ENCODE measurements at regions not wholly inside any gene's neighbourhood (a gene's known extent, or its start where the extent isn't known, plus 50 kb on each side); places are given as distances from the start of the nearest gene placed in this dataset.

DNA sequence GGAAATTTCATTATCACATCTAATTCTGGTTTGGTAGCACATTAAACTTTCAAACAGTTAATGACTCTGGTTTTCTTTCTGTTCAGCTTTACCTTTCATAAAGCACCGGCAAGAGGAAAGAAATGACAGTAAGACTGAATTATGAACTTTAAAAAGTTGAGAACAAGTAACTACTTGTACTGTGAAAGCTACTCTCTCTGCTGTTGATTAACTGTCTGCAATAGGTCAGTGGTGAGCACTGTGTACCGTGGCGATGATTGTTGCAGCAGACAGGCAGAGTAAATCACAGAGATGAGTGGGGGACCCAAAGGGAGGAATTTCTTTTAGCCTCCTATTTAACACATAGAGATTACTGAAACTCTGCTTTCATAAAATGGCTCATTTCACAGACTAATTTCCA is 74.0 kb upstream of the MEF2C start:
- no peak overlapping the region for H3K27ac ChIP-seq
- H3K4me3 ChIP-seq = no peak overlapping the region
- WGBS, 10 experiments = 30 to 83% (median 44%) methylated on average over 1 to 3 of the region's 3 CpGs; no CpG with 5 or more reads in 2 of the 10 experiments
- in situ Hi-C loops (cut with MboI; ENCODE audit: low pct_unique_long_range_greater_than_20kb in 2 of 9, low sequenced_read_pairs in 9 of 9, unreplicated experiment in 9 of 9) = no loop called here
- peak in 4 of 8 experiments; percentile 32 to 72 (median 45) for ATAC-seq (replicated peaks in 6 of 8)
- H3K4me1 ChIP-seq (replicated peaks in 1 of 2) = peaks cover 3 to 22% of the 10 kb centered on the region in 2 donors

DNA sequence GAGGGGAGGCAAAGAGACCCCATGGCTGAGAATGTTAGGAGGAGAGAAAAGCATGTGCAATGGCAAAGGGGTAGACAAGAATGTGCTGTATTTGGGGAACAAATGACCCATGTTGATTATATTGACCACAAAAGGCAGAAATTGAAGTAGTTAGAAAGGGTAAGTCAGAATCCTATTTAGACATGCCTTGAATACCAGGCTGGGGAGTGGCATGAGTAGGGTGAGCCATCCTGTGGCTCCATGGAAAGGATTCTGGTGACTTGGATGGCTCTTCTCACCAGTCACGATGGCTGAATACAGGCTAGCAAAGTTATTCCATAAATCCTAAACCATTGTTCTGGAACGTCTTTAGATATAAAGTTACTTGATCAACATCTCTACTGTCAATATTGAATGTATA is 73.4 kb upstream of the MEF2C start:
- Histone ChIP-seq H3K4me3 (no peak overlapping the region), H3K4me1 (replicated peaks in 1 of 2) (peaks cover 3 to 24% of the 10 kb centered on the region in 2 donors), H3K27ac (no peak overlapping the region)
- 51 to 90% (median 83%) methylated on average over 1 to 2 of the region's 2 CpGs; no CpG with 5 or more reads in 2 of the 10 experiments for WGBS, 10 experiments
- in situ Hi-C loops (cut with MboI; ENCODE audit: low pct_unique_long_range_greater_than_20kb in 2 of 9, low sequenced_read_pairs in 9 of 9, unreplicated experiment in 9 of 9) = no loop called here
- ATAC-seq (replicated peaks in 6 of 8) = no peak

- peaks cover 3 to 24% of the 10 kb centered on the region in 2 donors for H3K4me1 ChIP-seq (replicated peaks in 1 of 2)
- in situ Hi-C loops (cut with MboI; ENCODE audit: low pct_unique_long_range_greater_than_20kb in 2 of 9, low sequenced_read_pairs in 9 of 9, unreplicated experiment in 9 of 9) = no loop called here
- no peak for ATAC-seq (replicated peaks in 6 of 8)
- H3K4me3 ChIP-seq = no peak overlapping the region
- WGBS, 10 experiments = 55 to 96% (median 73%) methylated on average over 1 to 4 of the region's 4 CpGs; no CpG with 5 or more reads in 1 of the 10 experiments
- no peak overlapping the region for H3K27ac ChIP-seq
Measured at GRCh38 chr5:88955403-88955802, 72.4 kb upstream of the MEF2C start.

- Histone ChIP-seq H3K4me3 (no peak overlapping the region), H3K27ac (no peak overlapping the region), H3K4me1 (replicated peaks in 1 of 2) (peaks cover 3 to 24% of the 10 kb centered on the region in 2 donors)
- 36 to 86% (median 75%) methylated on average over 2 to 3 of the region's 3 CpGs for WGBS, 10 experiments
- in situ Hi-C loops (cut with MboI; ENCODE audit: low pct_unique_long_range_greater_than_20kb in 2 of 9, low sequenced_read_pairs in 9 of 9, unreplicated experiment in 9 of 9) = no loop called here
- ATAC-seq (replicated peaks in 6 of 8) = peak in 2 of 8 experiments; percentile 37 to 85
Measured at GRCh38 chr5:88954511-88954910, 71.5 kb upstream of the MEF2C start.

DNA sequence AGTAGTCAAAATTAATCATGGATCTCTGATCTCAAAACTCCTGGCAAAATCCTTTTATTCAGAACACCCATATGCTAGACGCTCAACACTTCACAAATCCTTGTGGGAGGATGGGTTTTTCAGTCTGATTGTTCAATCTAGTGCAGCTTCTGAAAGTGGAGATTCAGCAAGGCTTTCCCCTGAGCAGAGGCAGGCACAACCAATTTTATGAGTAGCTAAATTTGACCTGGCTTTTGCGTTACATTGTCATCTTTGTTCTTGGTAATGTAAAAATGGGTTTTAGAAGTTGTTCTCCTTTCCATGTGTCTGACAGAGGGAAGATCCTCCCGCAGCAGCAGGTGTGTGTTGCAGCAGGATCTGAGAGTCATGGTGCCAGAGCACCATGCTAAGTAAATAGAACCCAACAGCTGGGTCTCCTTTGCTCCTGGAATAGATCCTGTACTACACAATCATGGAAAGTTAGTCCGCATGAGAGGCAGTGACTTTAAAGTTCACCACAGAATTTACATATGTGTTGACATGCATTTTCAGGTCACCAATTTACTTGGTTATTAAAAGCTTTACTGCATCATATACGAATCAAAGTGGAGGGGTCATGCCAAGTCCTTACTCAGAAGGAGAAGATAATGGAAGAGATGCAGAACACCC is 70.1 kb upstream of the MEF2C start:
- 56 to 100% (median 88%) methylated on average over 1 to 5 of the region's 5 CpGs; no CpG with 5 or more reads in 1 of the 10 experiments for WGBS, 10 experiments
- ATAC-seq (replicated peaks in 6 of 8) = no peak
- Histone ChIP-seq H3K4me1 (replicated peaks in 1 of 2) (peaks cover 3 to 24% of the 10 kb centered on the region in 2 donors), H3K4me3 (no peak overlapping the region), H3K27ac (no peak overlapping the region)
- in situ Hi-C loops (cut with MboI; ENCODE audit: low pct_unique_long_range_greater_than_20kb in 2 of 9, low sequenced_read_pairs in 9 of 9, unreplicated experiment in 9 of 9) = no loop called here

- ATAC-seq (replicated peaks in 6 of 8) = no peak
- 57 to 100% (median 75%) methylated on average over 1 to 2 of the region's 2 CpGs; no CpG with 5 or more reads in 1 of the 10 experiments for WGBS, 10 experiments
- in situ Hi-C loops (cut with MboI; ENCODE audit: low pct_unique_long_range_greater_than_20kb in 2 of 9, low sequenced_read_pairs in 9 of 9, unreplicated experiment in 9 of 9) = no loop called here
- Histone ChIP-seq H3K4me3 (no peak overlapping the region), H3K4me1 (replicated peaks in 1 of 2) (peaks cover 3 to 24% of the 10 kb centered on the region in 2 donors), H3K27ac (no peak overlapping the region)
Measured at GRCh38 chr5:88952344-88952743, 69.4 kb upstream of the MEF2C start.

DNA sequence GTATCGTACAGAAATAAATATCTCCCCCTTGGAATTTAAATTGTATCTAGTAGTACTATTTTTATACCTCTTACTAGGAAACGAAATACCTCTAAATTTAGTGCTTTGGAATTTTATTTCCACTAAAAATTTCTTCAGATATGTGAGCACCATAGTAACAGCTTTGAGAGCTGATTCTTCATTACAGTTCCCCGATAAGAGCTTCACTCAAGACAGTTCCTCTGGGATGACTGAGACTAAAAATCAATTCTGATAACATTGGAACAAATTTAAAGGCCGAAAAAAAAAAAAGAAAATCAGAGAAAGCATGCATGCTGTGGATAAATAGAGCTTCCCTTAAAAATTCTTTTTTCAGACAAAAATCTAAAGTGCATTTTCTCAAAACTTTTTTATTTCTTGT is 68.5 kb upstream of the MEF2C start:
- Histone ChIP-seq H3K4me1 (replicated peaks in 1 of 2) (peaks cover 3 to 19% of the 10 kb centered on the region in 2 donors), H3K4me3 (no peak overlapping the region), H3K27ac (no peak overlapping the region)
- whole genome bisulfite sequencing, 10 experiments = 66 to 95% (median 83%) methylated on average over 1 to 4 of the region's 4 CpGs
- in situ Hi-C loops (cut with MboI; ENCODE audit: low pct_unique_long_range_greater_than_20kb in 2 of 9, low sequenced_read_pairs in 9 of 9, unreplicated experiment in 9 of 9) = no loop called here
- no peak for ATAC-seq (replicated peaks in 6 of 8)

DNA sequence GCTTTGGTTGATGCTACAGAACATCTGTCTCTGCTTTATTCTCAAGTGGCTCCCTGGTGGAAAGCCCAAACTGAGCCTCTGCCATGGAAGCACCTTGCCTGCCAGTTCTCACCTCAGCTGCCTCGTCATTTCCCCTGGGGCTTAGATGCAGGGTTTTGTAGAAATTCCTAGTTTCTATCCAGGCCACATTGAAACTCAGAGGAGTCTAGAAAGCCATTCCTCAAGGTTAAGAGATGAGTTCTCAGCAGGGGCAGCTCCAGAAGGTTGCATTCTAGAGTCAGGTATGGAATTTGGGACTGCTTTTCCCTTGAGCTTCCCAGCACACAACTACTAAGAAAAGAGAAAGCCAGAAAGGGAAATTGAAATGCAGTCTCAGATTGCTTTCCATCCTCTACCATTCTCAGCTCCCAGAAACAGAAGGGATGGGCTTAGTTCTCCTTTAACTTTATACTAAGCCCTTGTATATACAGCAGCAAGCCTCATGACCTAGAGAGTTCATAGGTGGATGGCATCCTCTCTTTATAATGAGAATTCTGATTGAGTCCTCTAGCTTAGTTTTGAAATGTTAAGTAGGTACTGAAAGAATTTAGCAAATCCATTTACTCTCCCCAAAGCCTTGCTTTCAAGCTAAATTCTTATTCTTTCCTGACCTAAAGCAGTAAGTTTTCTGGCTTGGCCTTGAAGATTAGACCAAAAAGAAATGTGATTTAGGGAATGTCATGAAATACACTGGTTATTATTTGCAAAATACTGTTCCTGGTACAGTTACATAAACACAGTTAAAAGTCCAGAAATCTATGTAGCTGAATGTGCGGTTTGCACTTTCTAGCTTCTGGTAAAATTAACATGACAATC is 66.0 kb upstream of the MEF2C start:
- Histone ChIP-seq H3K27ac (no peak overlapping the region), H3K4me1 (replicated peaks in 1 of 2) (peaks cover 3 to 13% of the 10 kb centered on the region in 2 donors), H3K4me3 (no peak overlapping the region)
- ATAC-seq (replicated peaks in 6 of 8) = no peak
- 45 to 100% (median 78%) methylated on average over 1 to 2 of the region's 2 CpGs; no CpG with 5 or more reads in 2 of the 10 experiments for WGBS, 10 experiments
- in situ Hi-C loops (cut with MboI; ENCODE audit: low pct_unique_long_range_greater_than_20kb in 2 of 9, low sequenced_read_pairs in 9 of 9, unreplicated experiment in 9 of 9) = no loop called here

DNA sequence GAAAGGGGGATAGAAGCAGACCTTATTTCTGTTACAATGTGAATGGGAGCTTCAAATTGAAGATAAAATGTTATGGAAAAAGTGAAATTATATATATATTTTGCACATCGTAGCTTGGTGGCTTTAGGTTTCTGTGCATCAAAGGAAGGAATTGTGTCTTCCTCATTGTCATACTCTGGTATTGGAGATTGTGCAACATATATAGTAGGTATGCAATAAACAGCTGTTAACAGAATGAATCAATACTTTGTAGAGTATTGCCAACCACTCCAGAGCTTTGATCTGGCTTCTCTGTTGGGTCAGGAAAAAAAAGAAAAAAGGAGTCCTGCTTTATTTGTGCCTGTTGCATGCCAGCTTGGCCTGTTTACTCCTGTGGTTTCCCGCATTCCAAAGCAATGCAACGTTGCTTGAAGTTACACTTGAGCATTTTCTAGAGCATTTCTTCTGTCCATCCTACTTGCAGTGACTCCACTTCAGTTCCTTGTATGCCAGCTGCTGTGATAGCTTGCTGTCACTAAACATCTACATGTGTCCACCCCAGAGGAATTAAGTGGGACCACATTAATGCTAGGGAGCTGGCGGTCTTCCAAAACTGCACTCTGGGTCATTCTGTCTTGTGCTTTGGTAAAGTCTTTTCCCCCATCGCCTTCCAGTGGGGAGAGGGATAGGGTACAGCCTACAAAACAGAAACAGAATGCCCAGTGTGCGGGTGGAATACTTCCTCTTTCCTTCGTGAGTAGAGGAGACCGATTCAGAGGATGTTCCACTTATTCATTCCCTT is 62.0 kb upstream of the MEF2C start:
- Histone ChIP-seq H3K27ac (no peak overlapping the region), H3K4me3 (no peak overlapping the region), H3K4me1 (replicated peaks in 1 of 2) (no peaks in the 10 kb centered on the region)
- 70 to 100% (median 84%) methylated on average over 1 to 8 of the region's 8 CpGs for WGBS, 10 experiments
- no peak for ATAC-seq (replicated peaks in 6 of 8)
- in situ Hi-C loops (cut with MboI; ENCODE audit: low pct_unique_long_range_greater_than_20kb in 2 of 9, low sequenced_read_pairs in 9 of 9, unreplicated experiment in 9 of 9) = no loop called here

DNA sequence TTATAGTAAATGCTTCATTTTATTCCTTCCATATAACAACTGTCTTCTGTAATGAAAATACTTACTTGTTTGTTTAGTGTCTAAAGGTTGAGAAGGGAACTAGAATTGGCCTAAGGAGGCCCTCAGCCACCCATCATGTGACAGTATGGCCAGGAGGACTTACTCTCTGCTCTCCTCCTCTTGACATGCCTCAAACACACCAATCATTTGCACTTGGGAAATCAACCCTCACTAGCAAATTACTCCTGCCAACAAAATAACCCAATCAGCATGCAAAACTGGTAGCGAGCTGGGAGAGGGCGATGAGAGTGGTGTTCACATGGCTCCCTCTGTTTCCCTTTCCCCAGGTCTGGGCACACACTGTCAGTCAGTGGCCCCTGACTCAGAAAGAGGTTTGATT is 58.6 kb upstream of the MEF2C start:
- no peak overlapping the region for H3K4me3 ChIP-seq
- no peak for ATAC-seq (replicated peaks in 6 of 8)
- in situ Hi-C loops (cut with MboI; ENCODE audit: low pct_unique_long_range_greater_than_20kb in 2 of 9, low sequenced_read_pairs in 9 of 9, unreplicated experiment in 9 of 9) = no loop called here
- H3K4me1 ChIP-seq (replicated peaks in 1 of 2) = no peaks in the 10 kb centered on the region
- no peak overlapping the region for H3K27ac ChIP-seq
- WGBS, 10 experiments = 92 to 100% (median 100%) methylated on average over 1 to 2 of the region's 2 CpGs; no CpG with 5 or more reads in 4 of the 10 experiments

DNA sequence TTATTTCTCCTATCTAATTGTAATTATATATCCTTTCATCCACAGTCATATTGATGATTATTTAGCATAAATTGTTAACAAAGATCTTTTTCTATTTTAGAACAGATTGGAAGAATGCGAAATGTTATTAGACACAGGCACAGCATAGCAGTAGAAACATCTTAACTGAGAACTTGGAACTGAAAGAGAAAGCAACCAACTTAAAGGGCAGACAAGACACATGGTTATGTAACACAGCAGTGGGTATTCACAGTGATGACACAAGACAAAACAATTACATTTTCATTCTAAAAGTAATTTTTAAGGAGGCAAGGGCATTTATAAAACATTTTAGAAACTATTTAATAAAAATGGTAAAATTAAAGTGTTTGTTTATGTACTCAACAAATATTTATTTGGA is 57.7 kb upstream of the MEF2C start:
- in situ Hi-C loops (cut with MboI; ENCODE audit: low pct_unique_long_range_greater_than_20kb in 2 of 9, low sequenced_read_pairs in 9 of 9, unreplicated experiment in 9 of 9) = no loop called here
- H3K4me3 ChIP-seq = no peak overlapping the region
- ATAC-seq (replicated peaks in 6 of 8) = peak in 1 of 8 experiments; percentile 20
- H3K4me1 ChIP-seq (replicated peaks in 1 of 2) = no peaks in the 10 kb centered on the region
- no peak overlapping the region for H3K27ac ChIP-seq
- 80 to 100% (median 100%) methylated on average over 1 of the region's 1 CpG; no CpG with 5 or more reads in 1 of the 10 experiments for WGBS, 10 experiments

- ATAC-seq (replicated peaks in 6 of 8) = no peak
- no peak overlapping the region for H3K4me3 ChIP-seq
- in situ Hi-C loops (cut with MboI; ENCODE audit: low pct_unique_long_range_greater_than_20kb in 2 of 9, low sequenced_read_pairs in 9 of 9, unreplicated experiment in 9 of 9) = no loop called here
- no peak overlapping the region for H3K27ac ChIP-seq
- H3K4me1 ChIP-seq (replicated peaks in 1 of 2) = no peaks in the 10 kb centered on the region
- WGBS, 10 experiments = 63 to 100% (median 86%) methylated on average over 1 to 2 of the region's 2 CpGs
Measured at GRCh38 chr5:88939300-88939699, 56.3 kb upstream of the MEF2C start.

DNA sequence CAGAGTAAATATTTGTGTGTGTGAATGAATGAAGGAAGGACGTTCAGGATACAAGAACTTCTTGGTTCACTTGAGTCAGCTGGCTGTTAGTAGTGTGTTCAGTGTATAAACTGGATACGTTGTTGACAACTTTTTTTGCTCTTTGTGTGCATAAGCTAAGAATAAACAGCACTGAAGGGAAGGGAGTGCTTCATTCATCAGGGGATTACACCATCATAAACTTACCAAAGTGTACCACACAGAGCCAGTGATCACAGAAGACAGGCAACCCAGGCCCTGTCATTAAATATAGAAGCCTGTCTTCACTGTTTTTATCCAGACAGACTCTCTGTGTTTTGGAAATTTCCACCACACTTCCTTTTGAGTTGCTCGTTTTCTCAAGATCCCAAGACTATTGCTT is 55.5 kb upstream of the MEF2C start:
- no peak for ATAC-seq (replicated peaks in 6 of 8)
- H3K4me1 ChIP-seq (replicated peaks in 1 of 2) = no peaks in the 10 kb centered on the region
- 43 to 92% (median 72%) methylated on average over 1 to 3 of the region's 3 CpGs; no CpG with 5 or more reads in 1 of the 10 experiments for whole genome bisulfite sequencing, 10 experiments
- no peak overlapping the region for H3K4me3 ChIP-seq
- no peak overlapping the region for H3K27ac ChIP-seq
- in situ Hi-C loops (cut with MboI; ENCODE audit: low pct_unique_long_range_greater_than_20kb in 2 of 9, low sequenced_read_pairs in 9 of 9, unreplicated experiment in 9 of 9) = no loop called here
